Lower lobe of right lung (tissue), 2 donors: ENCODE measurements at regions not wholly inside any gene's neighbourhood (a gene's known extent, or its start where the extent isn't known, plus 50 kb on each side); places are given as distances from the start of the nearest gene placed in this dataset.

ENCODE experiments used
- ATAC-seq, 2 donors: fragments of 200-7000 bp; cut with Tn5 transposase; one replicate each; pipeline ENCODE4 v1.9.1; 2020 to 2022; ENCODE audit warnings: mild to moderate bottlenecking in 2 of 2, moderate library complexity in 2 of 2
- DNase-seq: peaks from one replicate; pipeline ENCODE4 v3.0.0-alpha.2; 2020
- H3K27ac ChIP-seq: fragments of 200-600 bp; one replicate; pipeline ENCODE4 v1.8.0; 2022
- H3K27me3 ChIP-seq: fragments of 200-600 bp; one replicate; pipeline ENCODE4 v1.8.0; 2022; ENCODE audit warnings: low read depth
- H3K36me3 ChIP-seq: fragments of 200-600 bp; one replicate; pipeline ENCODE4 v1.8.0; 2022; ENCODE audit warnings: mild to moderate bottlenecking
- H3K4me1 ChIP-seq: fragments of 200-600 bp; one replicate; pipeline ENCODE4 v1.8.0; 2022
- H3K4me3 ChIP-seq: fragments of 200-600 bp; one replicate; pipeline ENCODE4 v1.8.0; 2022; ENCODE audit warnings: mild to moderate bottlenecking
- H3K9me3 ChIP-seq: fragments of 200-600 bp; one replicate; pipeline ENCODE4 v1.8.0; 2022
- intact Hi-C: fragments of 100-400 bp; cut with DNase I; formaldehyde crosslinking; loops from one replicate; pipeline ENCODE4 v1.11.0; 2022
- TF ChIP-seq, protein P1 (sequence below): fragments of 200-600 bp; IDR thresholded peaks from one replicate; pipeline ENCODE4 v1.8.0; 2022; ENCODE audit warnings: antibody characterized with exemption, mild to moderate bottlenecking
- donor health status: DM: no; HTN: yes; CAD: no; lungs with severe emphysema.

DNA sequence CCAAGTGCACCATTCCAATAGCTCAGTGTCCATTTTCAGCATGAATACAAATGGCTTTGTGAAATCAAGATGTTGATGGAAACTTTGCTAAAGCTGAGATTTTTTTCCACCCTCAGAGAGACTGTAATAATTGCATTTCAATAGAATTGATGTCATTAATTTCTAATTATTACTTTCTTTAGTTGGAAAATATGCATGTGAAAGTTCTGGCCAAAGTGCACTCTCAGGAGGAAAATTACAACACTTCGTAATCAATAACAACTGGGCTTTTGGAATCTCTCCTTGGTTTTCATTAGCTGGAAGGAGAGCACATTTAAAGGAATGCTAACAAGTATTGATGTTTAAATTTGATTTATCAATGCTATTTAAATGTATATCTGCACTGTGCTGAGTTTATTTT lies 529.5 kb upstream of the CDH8 start:
- Histone ChIP-seq H3K4me1 (no peaks in the 10 kb centered on the region), H3K27me3 (no peaks in the 10 kb centered on the region), H3K9me3 (no peaks in the 10 kb centered on the region), H3K4me3 (no peak overlapping the region), H3K36me3 (no peaks in the 10 kb centered on the region), H3K27ac (no peak overlapping the region)
- no peak for DNase-seq
- ATAC-seq, result no peak
- intact Hi-C loops, result no loop called here
- TF ChIP-seq, protein P1, sequence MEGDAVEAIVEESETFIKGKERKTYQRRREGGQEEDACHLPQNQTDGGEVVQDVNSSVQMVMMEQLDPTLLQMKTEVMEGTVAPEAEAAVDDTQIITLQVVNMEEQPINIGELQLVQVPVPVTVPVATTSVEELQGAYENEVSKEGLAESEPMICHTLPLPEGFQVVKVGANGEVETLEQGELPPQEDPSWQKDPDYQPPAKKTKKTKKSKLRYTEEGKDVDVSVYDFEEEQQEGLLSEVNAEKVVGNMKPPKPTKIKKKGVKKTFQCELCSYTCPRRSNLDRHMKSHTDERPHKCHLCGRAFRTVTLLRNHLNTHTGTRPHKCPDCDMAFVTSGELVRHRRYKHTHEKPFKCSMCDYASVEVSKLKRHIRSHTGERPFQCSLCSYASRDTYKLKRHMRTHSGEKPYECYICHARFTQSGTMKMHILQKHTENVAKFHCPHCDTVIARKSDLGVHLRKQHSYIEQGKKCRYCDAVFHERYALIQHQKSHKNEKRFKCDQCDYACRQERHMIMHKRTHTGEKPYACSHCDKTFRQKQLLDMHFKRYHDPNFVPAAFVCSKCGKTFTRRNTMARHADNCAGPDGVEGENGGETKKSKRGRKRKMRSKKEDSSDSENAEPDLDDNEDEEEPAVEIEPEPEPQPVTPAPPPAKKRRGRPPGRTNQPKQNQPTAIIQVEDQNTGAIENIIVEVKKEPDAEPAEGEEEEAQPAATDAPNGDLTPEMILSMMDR, result no peak

DNA sequence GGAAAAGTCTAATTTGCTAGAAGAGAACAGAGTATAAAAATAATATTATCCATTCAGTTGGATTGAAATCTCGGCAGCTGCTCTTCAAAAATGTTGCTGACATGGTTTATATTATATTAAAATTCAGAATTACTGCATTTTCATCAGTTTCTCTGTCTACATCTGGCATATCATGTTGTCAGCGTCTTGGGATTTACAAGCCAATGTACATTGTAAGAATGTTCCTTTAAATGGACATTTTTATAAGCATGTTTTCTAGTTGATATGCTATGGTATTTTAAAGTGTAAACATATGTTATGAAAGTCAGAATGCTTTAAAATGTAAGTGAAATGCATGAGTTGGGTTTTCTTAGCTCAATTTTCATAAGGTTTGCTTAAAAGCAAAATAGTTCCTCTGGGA lies 528.1 kb upstream of the CDH8 start:
- Histone ChIP-seq H3K9me3 (no peaks in the 10 kb centered on the region), H3K4me1 (no peaks in the 10 kb centered on the region), H3K27me3 (no peaks in the 10 kb centered on the region), H3K36me3 (no peaks in the 10 kb centered on the region), H3K27ac (no peak overlapping the region), H3K4me3 (no peak overlapping the region)
- ATAC-seq (no peak), DNase-seq (no peak)
- intact Hi-C loops, result no loop called here
- TF ChIP-seq, protein P1, result no peak

DNA sequence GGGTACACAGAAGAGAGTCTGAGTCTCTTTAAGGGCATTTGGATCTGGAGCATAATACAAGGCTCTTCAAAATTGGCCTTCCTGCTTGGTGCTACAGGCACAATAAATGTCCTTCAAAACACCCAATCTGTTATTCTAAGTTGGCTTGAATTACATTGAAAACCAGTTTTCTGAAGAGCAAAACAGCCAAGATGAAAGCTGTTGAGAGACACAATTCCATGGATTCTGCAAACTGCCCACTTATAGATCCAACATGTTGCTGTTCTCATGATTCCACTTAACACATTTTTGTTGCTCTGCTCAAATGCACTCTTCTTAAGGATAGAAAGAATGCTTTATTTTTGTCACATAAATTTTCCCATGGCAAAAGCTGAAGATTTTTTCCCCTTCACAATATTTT lies 525.9 kb upstream of the CDH8 start:
- ATAC-seq, result no peak
- intact Hi-C loops, result no loop called here
- TF ChIP-seq, protein P1, result no peak

DNA sequence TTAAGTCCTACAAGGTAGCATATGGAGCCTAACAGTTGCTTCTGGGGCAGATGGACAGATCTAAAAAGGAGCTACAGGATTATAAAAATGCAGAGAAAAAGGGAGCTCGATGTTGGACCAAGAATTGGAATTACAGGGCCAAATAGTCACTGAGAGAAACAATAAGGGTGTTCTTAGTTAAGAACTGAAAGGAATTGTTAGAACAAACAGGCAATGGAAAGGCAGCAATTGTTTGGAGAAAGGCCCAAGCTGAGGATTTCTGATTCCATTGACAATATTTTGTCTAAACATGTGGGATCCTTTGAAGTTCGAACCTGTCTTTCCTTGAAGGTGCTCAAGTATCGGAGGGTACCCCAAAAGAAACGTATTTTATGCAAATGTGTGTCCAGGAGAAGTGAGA lies 513.6 kb upstream of the CDH8 start:
- ATAC-seq (no peak), DNase-seq (no peak)
- no peaks in the 10 kb centered on the region for H3K4me1 ChIP-seq
- no peak overlapping the region for H3K4me3 ChIP-seq
- intact Hi-C loops, result no loop called here
- peaks cover 3% of the 10 kb centered on the region for H3K9me3 ChIP-seq
- no peak overlapping the region for H3K27ac ChIP-seq
- TF ChIP-seq, protein P1, result no peak
- no peaks in the 10 kb centered on the region for H3K27me3 ChIP-seq
- no peaks in the 10 kb centered on the region for H3K36me3 ChIP-seq

More for the DNA sequence above, 525.9 kb upstream of the CDH8 start:
- no peaks in the 10 kb centered on the region for H3K9me3 ChIP-seq
- DNase-seq, result no peak
- no peaks in the 10 kb centered on the region for H3K4me1 ChIP-seq
- H3K27ac ChIP-seq, result no peak overlapping the region
- no peak overlapping the region for H3K4me3 ChIP-seq
- H3K27me3 ChIP-seq, result no peaks in the 10 kb centered on the region
- no peaks in the 10 kb centered on the region for H3K36me3 ChIP-seq

DNA sequence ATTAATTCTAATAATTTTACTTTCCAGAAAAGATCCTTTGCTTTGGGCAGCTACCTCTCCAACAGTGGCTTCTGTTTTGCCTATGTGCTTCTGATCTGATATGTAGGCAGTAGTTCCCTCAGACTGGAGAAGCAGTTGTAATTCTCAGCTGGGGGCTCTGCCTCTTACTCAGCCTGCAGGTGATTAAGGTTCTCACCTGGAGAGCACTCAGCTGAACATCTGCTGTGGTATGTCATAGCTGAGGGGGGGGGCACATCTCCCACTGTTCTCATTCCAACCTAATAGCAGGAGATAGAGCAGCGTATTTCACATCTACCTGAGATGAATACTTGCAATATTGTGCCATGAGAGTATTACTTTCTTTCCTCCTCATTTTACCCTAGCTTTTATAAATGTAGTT lies 511.9 kb upstream of the CDH8 start:
- DNase-seq (no peak), ATAC-seq (no peak)
- TF ChIP-seq, protein P1, result no peak

DNA sequence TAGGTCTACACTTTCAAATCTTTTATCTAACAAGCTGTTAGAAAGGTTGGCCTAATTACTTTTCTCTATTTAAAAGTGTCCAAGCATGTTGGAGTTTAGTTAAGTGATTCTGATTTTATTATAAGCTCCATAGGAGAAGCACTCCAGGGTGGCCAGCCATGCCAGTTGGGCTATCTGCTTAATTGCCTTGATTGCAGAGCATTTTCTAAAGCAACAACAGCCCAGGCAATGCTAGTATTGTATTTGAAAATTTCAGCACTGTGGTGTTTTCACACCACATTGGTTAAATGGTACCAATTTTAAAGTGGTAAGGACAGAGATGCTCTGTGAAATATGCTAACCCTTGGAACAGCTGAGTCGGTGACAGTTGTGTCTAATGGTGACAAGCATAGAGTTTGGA lies 510.5 kb upstream of the CDH8 start:
- no peaks in the 10 kb centered on the region for H3K4me1 ChIP-seq
- no peaks in the 10 kb centered on the region for H3K36me3 ChIP-seq
- TF ChIP-seq, protein P1, result no peak
- ATAC-seq, result no peak
- intact Hi-C loops, result no loop called here
- no peak overlapping the region for H3K27ac ChIP-seq
- no peaks in the 10 kb centered on the region for H3K27me3 ChIP-seq
- no peak for DNase-seq
- H3K4me3 ChIP-seq, result no peak overlapping the region
- H3K9me3 ChIP-seq, result no peaks in the 10 kb centered on the region

More for the DNA sequence above, 511.9 kb upstream of the CDH8 start:
- Histone ChIP-seq H3K27ac (no peak overlapping the region), H3K9me3 (peaks cover 3% of the 10 kb centered on the region), H3K27me3 (no peaks in the 10 kb centered on the region), H3K4me3 (no peak overlapping the region), H3K36me3 (no peaks in the 10 kb centered on the region), H3K4me1 (no peaks in the 10 kb centered on the region)
- intact Hi-C loops, result no loop called here
